HepG2 (cell line): ENCODE measurements at regions not wholly inside any gene's neighbourhood (a gene's known extent, or its start where the extent isn't known, plus 50 kb on each side); places are given as distances from the start of the nearest gene placed in this dataset.

Experiments used
- ATAC-seq: fragments of 200-7000 bp; cut with Tn5 transposase; 3 replicates; pipeline ENCODE4 v1.9.1; 2020; ENCODE audit warnings: mild to moderate bottlenecking, moderate library complexity
- BruUV-seq: library from RNA; stranded (reverse); fragments of 400-500 nt; replicated peaks from 2 replicates; lab custom pipeline; 2021; lab: Mats Ljungman, UMichigan
- CTCF ChIA-PET: fragments of 300-600 bp; formaldehyde crosslinking; extraction: SDS; loops from one replicate; lab custom pipeline; 2021; ENCODE audit warnings: low total read pairs, inconsistent platforms, low intra/inter-chr PET ratio; lab: Yijun Ruan, JAX
- POLR2A ChIA-PET: fragments of 350-600 bp; sonication (Branson Sonifier 250); formaldehyde crosslinking; loops from one replicate; lab custom pipeline; 2020; ENCODE audit warnings: antibody characterized with exemption, inconsistent platforms; lab: Yijun Ruan, JAX
- DNase-seq: peaks from one replicate; pipeline ENCODE4 v3.0.0-alpha.2; 2015; ENCODE audit warnings: low spot score
- FAIRE-seq: peaks from 3 replicates; lab custom pipeline; 2011; peaks lifted over from hg19 to GRCh38; lab: Jason Lieb, UNC
- H2AFZ ChIP-seq: one replicate; pipeline ENCODE4 v1.6.1; 2011; ENCODE audit warnings: low read length, inconsistent platforms
- H3K27ac ChIP-seq: fragments of 300-600 bp; 3 replicates; pipeline ENCODE4 v1.8.0; 2011; ENCODE audit warnings: mixed run types, mild to moderate bottlenecking, mixed read lengths, low read length, inconsistent platforms; ENCODE audit not compliant: insufficient read depth; ENCODE audit errors: extremely low read length
- H3K27me3 ChIP-seq, 2 experiments: fragments of 200-600 bp in 1 of 2; 2 replicates in 1 of 2; 3 replicates in 1 of 2; pipeline versions ENCODE4 v1.6.0 to v1.8.0; 2011; ENCODE audit warnings: low read length in 2 of 2, mild to moderate bottlenecking in 2 of 2, moderate library complexity in 2 of 2, inconsistent platforms in 1 of 2; ENCODE audit not compliant: insufficient read depth in 2 of 2, control insufficient read depth in 1 of 2
- H3K36me3 ChIP-seq, 2 experiments: fragments of 200-600 bp in 1 of 2; replicated peaks in 1 of 2; 2 replicates in 1 of 2; 3 replicates in 1 of 2; pipeline versions ENCODE4 v1.5.1 to v1.8.0; 2011; ENCODE audit warnings: low read length in 2 of 2, inconsistent platforms in 1 of 2; ENCODE audit not compliant: insufficient read depth in 2 of 2, control insufficient read depth in 1 of 2
- H3K4me1 ChIP-seq: 2 replicates; pipeline ENCODE4 v1.5.1; 2012; ENCODE audit warnings: low read length, inconsistent platforms; ENCODE audit not compliant: insufficient read depth
- H3K4me2 ChIP-seq: 2 replicates; pipeline ENCODE4 v1.6.0; 2011; ENCODE audit warnings: low read depth, low read length, inconsistent platforms
- H3K4me3 ChIP-seq, 3 experiments: fragments of 200-600 bp in 1 of 3; sonication (generic), shearing (Covaris generic) in 1 of 3; replicated peaks in 1 of 3; 2 replicates each; pipeline ENCODE4 v1.5.1; 2011 to 2016; ENCODE audit warnings: low read length in 3 of 3, inconsistent platforms in 2 of 3, low read depth in 2 of 3, mild to moderate bottlenecking in 2 of 3, control low read depth in 1 of 3, mixed read lengths in 1 of 3; ENCODE audit not compliant: insufficient read depth in 1 of 3
- H3K79me2 ChIP-seq: one replicate; pipeline ENCODE4 v1.6.1; 2011; ENCODE audit warnings: low read length, inconsistent platforms; ENCODE audit not compliant: insufficient read depth
- H3K9ac ChIP-seq: 2 replicates; pipeline ENCODE4 v1.6.0; 2011; ENCODE audit warnings: mild to moderate bottlenecking, low read depth, low read length, inconsistent platforms; ENCODE audit not compliant: insufficient read depth
- H3K9me3 ChIP-seq: 2 replicates; pipeline ENCODE4 v1.5.1; 2012; ENCODE audit warnings: mild to moderate bottlenecking, low read length
- H4K20me1 ChIP-seq: 2 replicates; pipeline ENCODE4 v1.6.0; 2011; ENCODE audit warnings: inconsistent platforms, mild to moderate bottlenecking, low read length, moderate library complexity; ENCODE audit not compliant: insufficient read depth
- CBFB ChIP-seq: sonication (generic); formaldehyde crosslinking; IDR thresholded peaks from 2 replicates; pipeline ENCODE4 v1.4.0; 2020; ENCODE audit warnings: missing genetic modification reagents
- FOXA1 ChIP-seq, 2 experiments: fragments of 450-650 bp in 1 of 2; sonication (generic) in 1 of 2; formaldehyde crosslinking in 1 of 2; IDR thresholded peaks; 2 replicates each; pipeline versions ENCODE4 v1.4.0 to v1.6.1; 2016 to 2020; ENCODE audit warnings: missing genetic modification reagents in 1 of 2
- KLF15 ChIP-seq: sonication (generic); formaldehyde crosslinking; IDR thresholded peaks from 2 replicates; pipeline ENCODE4 v1.8.1; 2023; ENCODE audit warnings: borderline replicate concordance, mild to moderate bottlenecking, inconsistent platforms, missing genetic modification reagents, mixed read lengths
- KLF9 ChIP-seq: IDR thresholded peaks from 2 replicates; pipeline ENCODE4 v1.6.1; 2016; ENCODE audit warnings: low read depth
- NFYC ChIP-seq: IDR thresholded peaks from 2 replicates; pipeline ENCODE4 v1.6.1; 2016; ENCODE audit warnings: missing genetic modification reagents, missing compliant biosample characterization
- RXRB ChIP-seq: IDR thresholded peaks from 2 replicates; pipeline ENCODE4 v1.6.1; 2016; ENCODE audit warnings: borderline replicate concordance, missing genetic modification reagents, missing compliant biosample characterization
- SIN3B ChIP-seq: fragments of 150-350 bp; IDR thresholded peaks from 2 replicates; pipeline ENCODE4 v1.6.1; 2014; ENCODE audit warnings: low read length
- SNRNP70 ChIP-seq: fragments of 200-400 bp; formaldehyde crosslinking; IDR thresholded peaks from 2 replicates; pipeline ENCODE4 v1.6.1; 2017; ENCODE audit warnings: mild to moderate bottlenecking, low read depth, low read length, moderate library complexity
- ZNF205 ChIP-seq: IDR thresholded peaks from 2 replicates; pipeline ENCODE4 v1.6.1; 2018; ENCODE audit warnings: missing biosample characterization, missing genetic modification reagents
- ZNF292 ChIP-seq: sonication (generic); formaldehyde crosslinking; IDR thresholded peaks from 2 replicates; pipeline ENCODE4 v1.8.1; 2022; ENCODE audit warnings: mild to moderate bottlenecking, low read depth, missing genetic modification reagents, borderline replicate concordance
- ZNF382 ChIP-seq: sonication (generic); formaldehyde crosslinking; IDR thresholded peaks from 2 replicates; pipeline ENCODE4 v1.5.0; 2020; ENCODE audit warnings: missing genetic modification reagents, mild to moderate bottlenecking, borderline replicate concordance
- ZNF543 ChIP-seq: sonication (generic); formaldehyde crosslinking; IDR thresholded peaks from 2 replicates; pipeline ENCODE4 v1.4.0; 2020; ENCODE audit warnings: mild to moderate bottlenecking, missing genetic modification reagents
- ZNF549 ChIP-seq: sonication (generic); formaldehyde crosslinking; IDR thresholded peaks from 2 replicates; pipeline ENCODE4 v1.5.0; 2020; ENCODE audit warnings: missing genetic modification reagents
- WGBS: methylation state at CpG from one replicate; pipeline ENCODE4 v1.1.6; 2017; ENCODE audit warnings: low lambda C conversion rate; 5-methylcytosine and 5-hydroxymethylcytosine counted together
- in situ Hi-C: cut with HindIII; loops from 2 replicates; pipeline ENCODE4 v1.10.0; 2017; ENCODE audit warnings: low pct_unique_long_range_greater_than_20kb; ENCODE audit not compliant: extremely low pct_ligation_motif_present
- intact Hi-C: fragments of 100-400 bp; cut with micrococcal nuclease; formaldehyde crosslinking; loops from one replicate; pipeline ENCODE4 v1.10.0; 2022; ENCODE audit not compliant: unreplicated experiment
- TF ChIP-seq, protein P1 (sequence below), 2 experiments: sonication (generic) in 1 of 2; formaldehyde crosslinking in 1 of 2; IDR thresholded peaks; 2 replicates each; pipeline versions ENCODE4 v1.6.1 to v1.9.0; 2014 to 2022; ENCODE audit warnings: antibody characterized with exemption in 1 of 2, borderline replicate concordance in 1 of 2, inconsistent platforms in 1 of 2, low read depth in 1 of 2, missing genetic modification reagents in 1 of 2
- TF ChIP-seq, protein P2 (sequence below): IDR thresholded peaks from 2 replicates; pipeline ENCODE4 v1.6.1; 2016
- TF ChIP-seq, protein P3 (sequence below): sonication (generic); formaldehyde crosslinking; IDR thresholded peaks from 2 replicates; pipeline ENCODE4 v1.4.0; 2020; ENCODE audit warnings: missing genetic modification reagents

DNA sequence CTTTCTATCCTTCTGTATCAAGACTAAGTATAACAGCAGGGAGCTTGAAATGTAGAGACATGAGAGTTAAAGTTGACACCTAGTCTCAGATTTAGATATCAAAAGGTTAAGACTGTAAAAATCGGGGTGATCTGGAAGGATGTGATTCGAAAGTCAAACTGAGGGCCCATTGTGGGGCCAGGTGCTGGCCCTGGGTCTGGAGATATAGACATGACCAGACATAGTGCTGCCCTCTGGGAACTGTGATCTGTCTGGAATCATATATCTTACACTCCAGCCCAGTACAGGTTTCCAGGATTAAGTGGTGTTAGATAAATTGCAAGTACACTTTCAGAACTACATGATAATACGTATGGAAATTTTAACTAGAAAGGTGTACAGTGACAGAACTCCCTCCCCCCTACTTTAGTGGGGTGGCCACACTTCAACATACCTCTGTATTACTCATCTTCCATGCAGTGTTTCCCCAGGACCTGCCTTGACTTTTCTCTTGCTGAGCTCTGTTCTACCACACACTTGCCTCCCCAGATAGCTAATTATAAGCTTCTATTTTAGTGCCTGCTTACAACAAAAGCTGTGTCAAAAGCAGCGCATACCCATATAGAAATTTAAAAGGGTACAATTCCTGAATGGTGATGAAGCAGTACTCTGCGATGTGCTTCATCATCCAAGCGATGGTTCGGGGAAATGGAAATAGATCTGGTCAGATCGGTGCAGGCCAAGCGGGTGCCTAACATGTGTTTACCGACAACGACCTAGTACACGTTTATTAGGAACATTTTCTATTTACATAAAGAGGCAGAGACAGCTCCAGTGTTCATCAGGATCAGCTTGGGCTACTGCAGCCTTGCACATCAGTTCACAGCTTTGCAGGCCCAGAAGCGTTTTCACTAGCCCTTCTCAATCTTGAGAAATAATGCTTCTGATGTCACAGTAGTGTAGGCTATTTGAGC is 68.7 kb downstream of the ARF6 start:
- H3K4me1 ChIP-seq, result peaks cover 83% of the 10 kb centered on the region
- BruUV-seq, result no TSS peak
- H3K79me2 ChIP-seq, result no peaks in the 10 kb centered on the region
- H3K9me3 ChIP-seq, result no peaks in the 10 kb centered on the region
- POLR2A ChIA-PET, result no interaction called here
- no peak overlapping the region for H3K9ac ChIP-seq
- H3K27ac ChIP-seq, result no peak overlapping the region
- no peaks in the 10 kb centered on the region for H3K36me3 ChIP-seq
- 80% methylated on average over 13 of the region's 13 CpGs for WGBS
- no peak overlapping the region for H2AFZ ChIP-seq
- no peak for ATAC-seq
- no peak overlapping the region for H3K4me3 ChIP-seq
- in situ Hi-C loops (no loop called here), intact Hi-C loops (no loop called here)
- no peak overlapping the region for H3K4me2 ChIP-seq
- H3K27me3 ChIP-seq, result no peaks in the 10 kb centered on the region
- no peak for DNase-seq
- FAIRE-seq, result no peak
- CTCF ChIA-PET, result no interaction called here
- H4K20me1 ChIP-seq, result no peaks in the 10 kb centered on the region
- TF ChIP-seq, protein P1, sequence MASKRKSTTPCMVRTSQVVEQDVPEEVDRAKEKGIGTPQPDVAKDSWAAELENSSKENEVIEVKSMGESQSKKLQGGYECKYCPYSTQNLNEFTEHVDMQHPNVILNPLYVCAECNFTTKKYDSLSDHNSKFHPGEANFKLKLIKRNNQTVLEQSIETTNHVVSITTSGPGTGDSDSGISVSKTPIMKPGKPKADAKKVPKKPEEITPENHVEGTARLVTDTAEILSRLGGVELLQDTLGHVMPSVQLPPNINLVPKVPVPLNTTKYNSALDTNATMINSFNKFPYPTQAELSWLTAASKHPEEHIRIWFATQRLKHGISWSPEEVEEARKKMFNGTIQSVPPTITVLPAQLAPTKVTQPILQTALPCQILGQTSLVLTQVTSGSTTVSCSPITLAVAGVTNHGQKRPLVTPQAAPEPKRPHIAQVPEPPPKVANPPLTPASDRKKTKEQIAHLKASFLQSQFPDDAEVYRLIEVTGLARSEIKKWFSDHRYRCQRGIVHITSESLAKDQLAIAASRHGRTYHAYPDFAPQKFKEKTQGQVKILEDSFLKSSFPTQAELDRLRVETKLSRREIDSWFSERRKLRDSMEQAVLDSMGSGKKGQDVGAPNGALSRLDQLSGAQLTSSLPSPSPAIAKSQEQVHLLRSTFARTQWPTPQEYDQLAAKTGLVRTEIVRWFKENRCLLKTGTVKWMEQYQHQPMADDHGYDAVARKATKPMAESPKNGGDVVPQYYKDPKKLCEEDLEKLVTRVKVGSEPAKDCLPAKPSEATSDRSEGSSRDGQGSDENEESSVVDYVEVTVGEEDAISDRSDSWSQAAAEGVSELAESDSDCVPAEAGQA (IDR thresholded peaks at IDR 0.05; ENCODE audit: low read depth), result no peak
- TF ChIP-seq, protein P1 (CRISPR knock-in tag; IDR thresholded peaks at IDR 0.05; ENCODE audit: borderline replicate concordance), result no peak
- TF ChIP-seq, protein P2, sequence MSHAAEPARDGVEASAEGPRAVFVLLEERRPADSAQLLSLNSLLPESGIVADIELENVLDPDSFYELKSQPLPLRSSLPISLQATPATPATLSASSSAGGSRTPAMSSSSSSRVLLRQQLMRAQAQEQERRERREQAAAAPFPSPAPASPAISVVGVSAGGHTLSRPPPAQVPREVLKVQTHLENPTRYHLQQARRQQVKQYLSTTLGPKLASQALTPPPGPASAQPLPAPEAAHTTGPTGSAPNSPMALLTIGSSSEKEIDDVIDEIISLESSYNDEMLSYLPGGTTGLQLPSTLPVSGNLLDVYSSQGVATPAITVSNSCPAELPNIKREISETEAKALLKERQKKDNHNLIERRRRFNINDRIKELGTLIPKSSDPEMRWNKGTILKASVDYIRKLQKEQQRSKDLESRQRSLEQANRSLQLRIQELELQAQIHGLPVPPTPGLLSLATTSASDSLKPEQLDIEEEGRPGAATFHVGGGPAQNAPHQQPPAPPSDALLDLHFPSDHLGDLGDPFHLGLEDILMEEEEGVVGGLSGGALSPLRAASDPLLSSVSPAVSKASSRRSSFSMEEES (CRISPR knock-in tag), result no peak
- no peak for TF ChIP-seq RXRB (CRISPR knock-in tag)
- no peak for TF ChIP-seq KLF9 (CRISPR knock-in tag)
- no peak for TF ChIP-seq CBFB (CRISPR knock-in tag)
- TF ChIP-seq SIN3B, result no peak
- TF ChIP-seq ZNF549 (CRISPR knock-in tag), result no peak
- no peak for TF ChIP-seq SNRNP70
- TF ChIP-seq, protein P3, sequence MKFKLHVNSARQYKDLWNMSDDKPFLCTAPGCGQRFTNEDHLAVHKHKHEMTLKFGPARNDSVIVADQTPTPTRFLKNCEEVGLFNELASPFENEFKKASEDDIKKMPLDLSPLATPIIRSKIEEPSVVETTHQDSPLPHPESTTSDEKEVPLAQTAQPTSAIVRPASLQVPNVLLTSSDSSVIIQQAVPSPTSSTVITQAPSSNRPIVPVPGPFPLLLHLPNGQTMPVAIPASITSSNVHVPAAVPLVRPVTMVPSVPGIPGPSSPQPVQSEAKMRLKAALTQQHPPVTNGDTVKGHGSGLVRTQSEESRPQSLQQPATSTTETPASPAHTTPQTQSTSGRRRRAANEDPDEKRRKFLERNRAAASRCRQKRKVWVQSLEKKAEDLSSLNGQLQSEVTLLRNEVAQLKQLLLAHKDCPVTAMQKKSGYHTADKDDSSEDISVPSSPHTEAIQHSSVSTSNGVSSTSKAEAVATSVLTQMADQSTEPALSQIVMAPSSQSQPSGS (CRISPR knock-in tag), result no peak
- no peak for TF ChIP-seq ZNF205 (CRISPR knock-in tag)
- TF ChIP-seq FOXA1 (IDR thresholded peaks at IDR 0.05), result no peak
- TF ChIP-seq FOXA1 (CRISPR knock-in tag; IDR thresholded peaks at IDR 0.05), result no peak
- TF ChIP-seq ZNF292, result no peak
- TF ChIP-seq ZNF543 (CRISPR knock-in tag), result no peak
- no peak for TF ChIP-seq ZNF382
- TF ChIP-seq NFYC (CRISPR knock-in tag), result no peak
- TF ChIP-seq KLF15 (CRISPR knock-in tag), result no peak
